Activated naive CD8-positive, alpha-beta T cell treated with anti-CD3 and anti-CD28 coated beads, Interleukin-2, amount 50 U/mL, for 24 hours (primary cell): ENCODE measurements at regions not wholly inside any gene's neighbourhood (a gene's known extent, or its start where the extent isn't known, plus 50 kb on each side); places are given as distances from the start of the nearest gene placed in this dataset.
"Not testable (repeated sequence)": the region's sequence is repeated elsewhere in the genome, so short reads cannot be mapped to it uniquely, and the experiment has no call there.

Source experiments
- ATAC-seq: fragments of 150-1000 bp; cut with Tn5 transposase; one replicate; pipeline ENCODE4 v1.10.0; 2021
- DNase-seq: peaks from one replicate; pipeline ENCODE4 v3.0.0; 2021
- H3K27ac Mint-ChIP-seq: one replicate; pipeline ENCODE4 v1.8.0; 2021; ENCODE audit warnings: mild to moderate bottlenecking, mixed read lengths
- H3K27me3 Mint-ChIP-seq: one replicate; pipeline ENCODE4 v1.8.0; 2021; ENCODE audit warnings: mixed read lengths
- H3K36me3 Mint-ChIP-seq: one replicate; pipeline ENCODE4 v1.8.0; 2021; ENCODE audit warnings: low read depth, mixed read lengths
- H3K4me1 Mint-ChIP-seq: one replicate; pipeline ENCODE4 v1.8.0; 2021; ENCODE audit warnings: mixed read lengths
- H3K4me3 Mint-ChIP-seq: one replicate; pipeline ENCODE4 v1.8.0; 2021; ENCODE audit warnings: mild to moderate bottlenecking, moderate library complexity, mixed read lengths
- H3K9me3 Mint-ChIP-seq: one replicate; pipeline ENCODE4 v1.8.0; 2021; ENCODE audit warnings: mixed read lengths

GRCh38 chr2:110031722-110032327, 83.8 kb downstream of the MALL start:
- not testable (repeated sequence) for H3K36me3 Mint-ChIP-seq, H3K27me3 Mint-ChIP-seq, DNase-seq, H3K27ac Mint-ChIP-seq, ATAC-seq, H3K4me3 Mint-ChIP-seq, H3K9me3 Mint-ChIP-seq, H3K4me1 Mint-ChIP-seq
